BLaER1 treated with 17β-estradiol and CSF1 and Interleukin-3, amounts not matched to agents 10 nM and 100 nM (cell line): ENCODE measurements at regions not wholly inside any gene's neighbourhood (a gene's known extent, or its start where the extent isn't known, plus 50 kb on each side); places are given as distances from the start of the nearest gene placed in this dataset.
"Not testable (repeated sequence)": the region's sequence is repeated elsewhere in the genome, so short reads cannot be mapped to it uniquely, and the experiment has no call there.

ENCODE experiments used
- H3K27ac ChIP-seq, 11 experiments: shearing (Covaris generic); formaldehyde crosslinking; 2 replicates each; pipeline ENCODE4 v1.8.1; 2022
- H3K27me3 ChIP-seq, 11 experiments: shearing (Covaris generic); formaldehyde crosslinking; 2 replicates each; pipeline ENCODE4 v1.8.1; 2022
- H3K36me3 ChIP-seq, 11 experiments: shearing (Covaris generic); formaldehyde crosslinking; 2 replicates each; pipeline ENCODE4 v1.8.1; 2022
- H3K4me1 ChIP-seq, 10 experiments: shearing (Covaris generic); formaldehyde crosslinking; 2 replicates each; pipeline ENCODE4 v1.8.1; 2022
- H3K4me2 ChIP-seq, 11 experiments: shearing (Covaris generic); formaldehyde crosslinking; 2 replicates each; pipeline ENCODE4 v1.8.1; 2022
- H3K4me3 ChIP-seq, 10 experiments: shearing (Covaris generic); formaldehyde crosslinking; 2 replicates each; pipeline ENCODE4 v1.8.1; 2022
- H3K9ac ChIP-seq, 11 experiments: shearing (Covaris generic); formaldehyde crosslinking; 2 replicates each; pipeline ENCODE4 v1.8.1; 2022
- H3K9me3 ChIP-seq, 11 experiments: shearing (Covaris generic); formaldehyde crosslinking; replicated peaks in 1 of 11; 2 replicates each; pipeline ENCODE4 v1.8.1; 2022
- H4K20me1 ChIP-seq, 11 experiments: shearing (Covaris generic); formaldehyde crosslinking; 2 replicates each; pipeline ENCODE4 v1.8.1; 2022
- Cebpa-rat ChIP-seq, 11 experiments: shearing (Covaris generic); IDR thresholded peaks; 2 replicates each; pipeline ENCODE4 v1.8.1; 2022

DNA sequence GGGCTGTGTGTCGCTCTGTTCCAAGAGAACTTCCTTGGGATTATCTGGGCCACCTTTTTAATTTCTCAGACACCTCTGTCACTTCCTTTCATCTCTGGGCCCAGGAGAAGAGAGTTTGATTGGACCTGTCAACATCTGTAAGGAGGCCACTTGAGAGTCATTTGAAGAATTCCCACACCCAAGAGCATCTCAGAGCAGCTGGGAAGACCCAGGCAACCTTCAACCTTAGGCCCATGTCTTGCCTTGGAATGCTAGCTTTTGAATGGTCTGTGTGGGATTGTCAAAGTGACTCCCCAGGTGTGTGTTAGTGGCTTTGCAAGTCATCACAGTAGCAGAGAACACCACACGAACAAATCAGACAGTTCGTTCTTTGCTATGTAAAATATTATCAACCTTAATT, 280.3 kb downstream of the CYRIA start:
- no peak for TF ChIP-seq Cebpa-rat (IDR thresholded peaks at IDR 0.05)

DNA sequence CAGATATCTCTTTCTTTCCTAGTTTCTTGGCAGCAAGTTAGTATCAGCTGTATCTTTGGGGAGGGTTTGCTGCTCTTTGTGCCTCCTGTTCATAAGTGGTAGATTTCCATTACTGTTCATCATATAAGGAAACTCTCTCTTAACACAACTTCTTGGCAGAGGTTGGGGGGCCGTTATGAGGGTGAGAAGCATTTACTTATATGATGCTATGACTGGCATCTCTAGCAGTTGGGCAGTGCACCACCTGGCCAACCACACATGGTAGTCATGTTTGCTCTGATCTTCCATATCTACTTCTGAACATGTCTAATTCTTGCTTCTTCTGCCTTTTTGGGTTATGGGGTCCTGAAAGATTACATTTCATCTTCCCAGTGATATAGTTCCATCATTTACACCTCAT, 282.2 kb downstream of the CYRIA start:
- no peaks in the 10 kb centered on the region for H3K4me1 ChIP-seq
- H3K27me3 ChIP-seq, result no peaks in the 10 kb centered on the region
- H3K4me3 ChIP-seq, result no peak overlapping the region
- no peaks in the 10 kb centered on the region for H4K20me1 ChIP-seq
- no peaks in the 10 kb centered on the region for H3K36me3 ChIP-seq
- no peak overlapping the region for H3K9ac ChIP-seq
- no peaks in the 10 kb centered on the region for H3K9me3 ChIP-seq
- no peak overlapping the region for H3K27ac ChIP-seq
- H3K4me2 ChIP-seq, result no peak overlapping the region
- no peak for TF ChIP-seq Cebpa-rat (IDR thresholded peaks at IDR 0.05)

More for the DNA sequence above, 280.3 kb downstream of the CYRIA start:
- H4K20me1 ChIP-seq, result no peaks in the 10 kb centered on the region
- no peaks in the 10 kb centered on the region for H3K27me3 ChIP-seq
- no peak overlapping the region for H3K9ac ChIP-seq
- no peak overlapping the region for H3K27ac ChIP-seq
- H3K4me3 ChIP-seq, result no peak overlapping the region
- no peaks in the 10 kb centered on the region for H3K36me3 ChIP-seq
- no peaks in the 10 kb centered on the region for H3K9me3 ChIP-seq
- H3K4me2 ChIP-seq, result no peak overlapping the region
- H3K4me1 ChIP-seq, result no peaks in the 10 kb centered on the region

- no peaks in the 10 kb centered on the region for H3K36me3 ChIP-seq
- H3K9ac ChIP-seq, result no peak overlapping the region
- no peaks in the 10 kb centered on the region for H3K9me3 ChIP-seq
- no peak overlapping the region for H3K4me3 ChIP-seq
- H3K4me1 ChIP-seq, result no peaks in the 10 kb centered on the region
- no peaks in the 10 kb centered on the region for H4K20me1 ChIP-seq
- H3K4me2 ChIP-seq, result no peak overlapping the region
- no peaks in the 10 kb centered on the region for H3K27me3 ChIP-seq
- TF ChIP-seq Cebpa-rat (IDR thresholded peaks at IDR 0.05), result no peak
- no peak overlapping the region for H3K27ac ChIP-seq
Observed at GRCh38 chr2:16382451-16382850, 283.2 kb downstream of the CYRIA start.

- Histone ChIP-seq H3K9ac (no peak overlapping the region), H3K9me3 (no peaks in the 10 kb centered on the region), H3K27me3 (no peaks in the 10 kb centered on the region), H3K4me3 (no peak overlapping the region), H3K27ac (no peak overlapping the region), H3K4me1 (no peaks in the 10 kb centered on the region), H3K36me3 (no peaks in the 10 kb centered on the region), H3K4me2 (no peak overlapping the region), H4K20me1 (no peaks in the 10 kb centered on the region)
- TF ChIP-seq Cebpa-rat (IDR thresholded peaks at IDR 0.05), result no peak
Observed at GRCh38 chr2:16381511-16381910, 284.1 kb downstream of the CYRIA start.

DNA sequence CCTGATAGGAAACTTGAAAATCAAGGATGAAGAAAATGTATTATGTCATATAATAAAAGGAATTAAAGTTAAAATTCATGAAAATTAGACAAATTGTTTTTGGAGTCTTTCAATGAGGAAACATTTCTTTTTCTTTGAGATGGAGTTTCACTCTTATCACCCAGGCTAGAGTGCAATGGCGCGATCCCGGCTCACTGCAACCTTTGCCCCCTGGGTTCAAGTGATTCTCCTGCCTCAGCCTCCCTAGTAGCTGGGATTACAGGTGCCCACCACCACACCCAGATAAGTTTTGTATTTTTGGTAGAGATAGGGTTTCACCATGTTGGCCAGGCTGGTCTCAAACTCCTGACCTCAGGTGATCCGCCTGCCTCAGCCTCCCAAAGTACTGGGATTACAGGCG, 285.7 kb downstream of the CYRIA start:
- H3K36me3 ChIP-seq, H3K27ac ChIP-seq, H3K27me3 ChIP-seq, H3K9ac ChIP-seq, H3K9me3 ChIP-seq, H3K4me2 ChIP-seq, H4K20me1 ChIP-seq, H3K4me3 ChIP-seq, H3K4me1 ChIP-seq: not testable (repeated sequence)

DNA sequence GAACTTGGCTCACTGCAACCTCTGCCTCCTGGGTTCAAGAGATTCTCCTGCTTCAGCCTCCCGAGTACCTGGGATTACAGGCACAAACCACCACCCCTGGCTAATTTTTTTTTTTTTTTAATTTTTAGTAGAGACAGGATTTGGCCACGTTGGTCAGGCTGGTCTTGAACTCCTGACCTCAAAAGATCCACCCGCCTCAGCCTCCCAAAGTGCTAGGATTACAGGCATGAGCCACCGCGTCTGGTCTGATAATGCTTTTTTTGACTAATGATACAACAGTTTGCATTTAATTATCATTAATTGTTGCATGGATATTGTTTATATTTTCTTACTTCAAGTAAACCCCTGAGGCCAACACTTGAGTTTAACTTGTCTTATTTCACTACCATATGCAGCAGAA, 286.6 kb downstream of the CYRIA start:
- H3K27me3 ChIP-seq, H3K36me3 ChIP-seq, H3K4me3 ChIP-seq, H3K9me3 ChIP-seq, H4K20me1 ChIP-seq, H3K4me1 ChIP-seq, H3K9ac ChIP-seq, H3K27ac ChIP-seq, H3K4me2 ChIP-seq: not testable (repeated sequence)

DNA sequence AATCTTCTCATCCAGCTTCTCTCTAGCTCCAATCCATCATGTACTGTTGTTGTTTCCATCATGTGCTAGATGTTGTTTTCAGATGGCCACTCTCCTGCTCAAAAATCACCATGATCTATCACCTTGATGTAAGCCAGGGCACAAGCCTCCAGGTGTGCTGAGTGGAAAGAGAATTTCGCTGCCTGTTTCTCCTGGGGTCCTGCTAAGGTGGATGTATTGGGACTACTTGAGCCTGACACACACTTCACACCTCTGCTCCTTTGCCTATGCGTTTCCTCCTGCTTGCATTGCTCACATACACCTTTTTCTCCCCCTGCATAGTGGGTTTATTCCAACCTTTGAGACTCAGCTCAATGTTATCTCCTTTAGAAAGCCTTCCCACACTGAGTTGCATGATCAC, 287.6 kb downstream of the CYRIA start:
- H3K27me3 ChIP-seq, result no peaks in the 10 kb centered on the region
- H3K9ac ChIP-seq, result no peak overlapping the region
- no peak overlapping the region for H3K4me3 ChIP-seq
- no peaks in the 10 kb centered on the region for H4K20me1 ChIP-seq
- no peaks in the 10 kb centered on the region for H3K9me3 ChIP-seq
- no peaks in the 10 kb centered on the region for H3K36me3 ChIP-seq
- H3K27ac ChIP-seq, result no peak overlapping the region
- no peak overlapping the region for H3K4me2 ChIP-seq
- no peak for TF ChIP-seq Cebpa-rat (IDR thresholded peaks at IDR 0.05)
- H3K4me1 ChIP-seq, result no peaks in the 10 kb centered on the region

DNA sequence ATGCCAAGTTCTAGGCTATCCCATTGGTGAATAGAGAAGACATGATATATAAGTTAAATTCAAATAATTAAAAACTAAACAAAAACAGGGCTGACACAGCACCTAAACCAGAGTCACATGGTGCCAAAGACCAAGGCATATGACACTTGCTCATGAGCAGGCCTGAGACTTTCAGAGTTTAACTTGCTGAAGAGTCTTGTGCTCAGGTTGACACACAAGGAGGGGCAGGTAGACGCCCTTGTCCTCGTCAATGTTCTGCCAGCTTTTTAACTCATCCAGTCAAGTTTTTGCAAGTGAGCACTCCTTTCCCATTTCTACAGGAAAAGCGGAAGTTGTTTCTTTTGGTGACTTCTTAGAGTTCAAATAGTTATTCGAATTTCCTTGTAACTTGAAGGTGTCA, 289.7 kb downstream of the CYRIA start:
- Histone ChIP-seq H3K4me1 (no peaks in the 10 kb centered on the region), H3K9ac (no peak overlapping the region), H4K20me1 (no peaks in the 10 kb centered on the region), H3K36me3 (no peaks in the 10 kb centered on the region), H3K27me3 (no peaks in the 10 kb centered on the region), H3K4me2 (no peak overlapping the region), H3K9me3 (no peaks in the 10 kb centered on the region), H3K4me3 (no peak overlapping the region), H3K27ac (no peak overlapping the region)
- TF ChIP-seq Cebpa-rat (IDR thresholded peaks at IDR 0.05), result no peak

GRCh38 chr2:16375351-16375750, 290.3 kb downstream of the CYRIA start:
- no peak overlapping the region for H3K4me2 ChIP-seq
- no peak overlapping the region for H3K9ac ChIP-seq
- no peaks in the 10 kb centered on the region for H3K9me3 ChIP-seq
- H3K4me3 ChIP-seq, result no peak overlapping the region
- TF ChIP-seq Cebpa-rat (IDR thresholded peaks at IDR 0.05), result no peak
- H4K20me1 ChIP-seq, result no peaks in the 10 kb centered on the region
- H3K27ac ChIP-seq, result no peak overlapping the region
- H3K27me3 ChIP-seq, result no peaks in the 10 kb centered on the region
- no peaks in the 10 kb centered on the region for H3K36me3 ChIP-seq
- H3K4me1 ChIP-seq, result no peaks in the 10 kb centered on the region

GRCh38 chr2:16374671-16375070, 291.0 kb downstream of the CYRIA start:
- no peaks in the 10 kb centered on the region for H3K9me3 ChIP-seq
- no peak overlapping the region for H3K27ac ChIP-seq
- no peaks in the 10 kb centered on the region for H3K27me3 ChIP-seq
- H3K36me3 ChIP-seq, result no peaks in the 10 kb centered on the region
- TF ChIP-seq Cebpa-rat (IDR thresholded peaks at IDR 0.05), result no peak
- H3K4me1 ChIP-seq, result no peaks in the 10 kb centered on the region
- H3K4me3 ChIP-seq, result no peak overlapping the region
- H3K4me2 ChIP-seq, result no peak overlapping the region
- H3K9ac ChIP-seq, result no peak overlapping the region
- H4K20me1 ChIP-seq, result no peaks in the 10 kb centered on the region

- H3K9ac ChIP-seq, result no peak overlapping the region
- no peaks in the 10 kb centered on the region for H3K9me3 ChIP-seq
- no peak for TF ChIP-seq Cebpa-rat (IDR thresholded peaks at IDR 0.05)
- H3K4me1 ChIP-seq, result no peaks in the 10 kb centered on the region
- no peak overlapping the region for H3K4me3 ChIP-seq
- H3K4me2 ChIP-seq, result no peak overlapping the region
- H3K27me3 ChIP-seq, result no peaks in the 10 kb centered on the region
- H3K36me3 ChIP-seq, result no peaks in the 10 kb centered on the region
- no peak overlapping the region for H3K27ac ChIP-seq
- no peaks in the 10 kb centered on the region for H4K20me1 ChIP-seq
Observed at GRCh38 chr2:16373341-16373740, 292.3 kb downstream of the CYRIA start.
